Right lobe of liver (tissue), 6 donors: ENCODE measurements at regions not wholly inside any gene's neighbourhood (a gene's known extent, or its start where the extent isn't known, plus 50 kb on each side); places are given as distances from the start of the nearest gene placed in this dataset.

Experiments used
- ATAC-seq, 4 donors: fragments of 200-7000 bp; cut with Tn5 transposase; one replicate each; pipeline ENCODE4 v1.9.1; 2020; ENCODE audit warnings: mild to moderate bottlenecking in 4 of 4, moderate library complexity in 4 of 4
- DNase-seq, 3 donors: peaks; one replicate each; pipeline ENCODE4 v3.0.0-alpha.2; 2020
- H3K27ac ChIP-seq, 3 donors: fragments of 200-600 bp; one replicate each; pipeline ENCODE4 v1.8.0; 2022
- H3K27me3 ChIP-seq, 2 donors: fragments of 200-600 bp; one replicate each; pipeline ENCODE4 v1.8.0; 2022
- H3K36me3 ChIP-seq, 4 donors: fragments of 200-600 bp; sonication (generic) in 1 of 4; one replicate each; pipeline versions ENCODE4 v1.5.1 to v1.8.0; 2017 to 2022; ENCODE audit warnings: control low read depth in 1 of 4
- H3K4me1 ChIP-seq, 4 donors: fragments of 200-600 bp; sonication (generic) in 1 of 4; one replicate each; pipeline versions ENCODE4 v1.5.1 to v1.8.0; 2017 to 2022; ENCODE audit warnings: control low read depth in 1 of 4
- H3K4me3 ChIP-seq, 3 donors: fragments of 200-600 bp; one replicate each; pipeline ENCODE4 v1.8.0; 2022
- H3K9me3 ChIP-seq, 4 donors: fragments of 200-600 bp; sonication (generic) in 1 of 4; one replicate each; pipeline versions ENCODE4 v1.5.1 to v1.8.0; 2017 to 2022; ENCODE audit warnings: control low read depth in 1 of 4
- CTCF ChIP-seq, 4 donors: fragments of 200-600 bp in 3 of 4; fragments of 450-650 bp in 1 of 4; IDR thresholded peaks; one replicate each; pipeline versions ENCODE4 v1.5.1 to v1.8.0; 2016 to 2022; ENCODE audit warnings: antibody characterized with exemption in 4 of 4, mild to moderate bottlenecking in 2 of 4
- POLR2A ChIP-seq: fragments of 450-650 bp; IDR thresholded peaks from one replicate; pipeline ENCODE4 v1.6.1; 2017; ENCODE audit warnings: antibody characterized with exemption, mild to moderate bottlenecking
- WGBS: methylation state at CpG from one replicate; pipeline ENCODE4 v1.1.6; 2018; ENCODE audit warnings: low coverage, low lambda C conversion rate; ENCODE audit not compliant: insufficient coverage; ENCODE audit errors: missing lambda C conversion rate; 5-methylcytosine and 5-hydroxymethylcytosine counted together
- intact Hi-C, 2 donors: fragments of 100-400 bp; cut with DNase I; formaldehyde crosslinking; loops; one replicate each; pipeline versions ENCODE4 v1.11.2 to v1.14.1; 2022
- donor health status: DM: no; HTN: yes; CAD: no.
- donor health status: DM: no; HTN: no; CAD: no.
- donor health status: DM: no; HTN: no; CAD: no.
- donor health status: DM: no; HTN: yes; CAD: no.
- donor health status: DM: no; HTN: yes; CAD: no.

- no peaks in the 10 kb centered on the region for H3K9me3 ChIP-seq
- no peaks in the 10 kb centered on the region for H3K27me3 ChIP-seq
- intact Hi-C loops: no loop called here
- no peak overlapping the region for H3K4me3 ChIP-seq
- H3K36me3 ChIP-seq: no peaks in the 10 kb centered on the region
- H3K27ac ChIP-seq: no peak overlapping the region
- TF ChIP-seq POLR2A (no peak), CTCF (IDR thresholded peaks at IDR 0.05) (no peak)
- WGBS: 35% methylated on average over 1 of the region's 1 CpG
- DNase-seq (no peak), ATAC-seq (peak in 1 of 4 donors; percentile 8)
- H3K4me1 ChIP-seq: peaks cover 0 to 7% (median 0%) of the 10 kb centered on the region in 4 donors
Measured at GRCh38 chr3:176937994-176938393, 259.3 kb downstream of the TBL1XR1 start.

GRCh38 chr3:176937541-176937940 lies 259.7 kb downstream of the TBL1XR1 start:
- TF ChIP-seq POLR2A (no peak), CTCF (IDR thresholded peaks at IDR 0.05) (no peak)
- H3K36me3 ChIP-seq: no peaks in the 10 kb centered on the region
- H3K4me1 ChIP-seq: peaks cover 0 to 10% (median 0%) of the 10 kb centered on the region in 4 donors
- H3K4me3 ChIP-seq: no peak overlapping the region
- DNase-seq (no peak), ATAC-seq (no peak)
- H3K27me3 ChIP-seq: no peaks in the 10 kb centered on the region
- no peak overlapping the region for H3K27ac ChIP-seq
- 90% methylated on average over 1 of the region's 1 CpG for WGBS
- H3K9me3 ChIP-seq: no peaks in the 10 kb centered on the region
- intact Hi-C loops: no loop called here

GRCh38 chr3:176935194-176935888 lies 261.9 kb downstream of the TBL1XR1 start:
- H3K27me3 ChIP-seq: no peaks in the 10 kb centered on the region
- H3K4me1 ChIP-seq: peaks cover 0 to 17% (median 0%) of the 10 kb centered on the region in 4 donors
- TF ChIP-seq POLR2A: no peak
- TF ChIP-seq CTCF (IDR thresholded peaks at IDR 0.05): no peak
- DNase-seq (no peak), ATAC-seq (peak in 2 of 4 donors; percentile 33 to 67)
- intact Hi-C loops: no loop called here
- no peak overlapping the region for H3K27ac ChIP-seq
- H3K4me3 ChIP-seq: no peak overlapping the region
- 78% methylated on average over 2 of the region's 2 CpGs for WGBS
- no peaks in the 10 kb centered on the region for H3K9me3 ChIP-seq
- H3K36me3 ChIP-seq: no peaks in the 10 kb centered on the region

DNA sequence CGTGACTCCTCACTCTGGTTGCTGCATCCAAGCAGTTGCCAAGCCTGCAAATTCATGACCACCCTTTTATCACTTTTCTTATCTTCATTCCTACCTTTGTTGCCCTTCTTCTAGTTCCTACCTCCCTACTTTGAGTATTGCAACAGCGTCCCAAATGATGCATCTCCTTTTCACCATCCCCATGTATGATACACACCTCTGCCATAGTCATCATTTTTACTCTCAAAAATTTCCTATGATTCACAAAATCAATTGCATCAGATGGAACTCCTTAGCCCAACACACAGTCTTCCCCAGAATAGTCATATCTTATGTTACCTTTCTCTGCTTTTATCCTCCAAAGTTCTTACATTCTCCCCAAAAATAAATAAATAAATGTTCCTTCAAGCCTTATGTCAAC lies 262.6 kb downstream of the TBL1XR1 start:
- no peak for DNase-seq
- no peak for ATAC-seq
- intact Hi-C loops: loop anchor here in 1 of 2 donors (5.0 kb wide), 1 partner anchor 57 kb away; no protein-coding TSS in a partner anchor
- Histone ChIP-seq H3K27me3 (no peaks in the 10 kb centered on the region), H3K36me3 (no peaks in the 10 kb centered on the region), H3K9me3 (no peaks in the 10 kb centered on the region), H3K4me3 (no peak overlapping the region), H3K27ac (no peak overlapping the region), H3K4me1 (peaks cover 0 to 17% (median 0%) of the 10 kb centered on the region in 4 donors)
- WGBS: 83% methylated on average over 2 of the region's 2 CpGs
- TF ChIP-seq CTCF (IDR thresholded peaks at IDR 0.05) (no peak), POLR2A (no peak)
